ENCODE measurements at regions not wholly inside any gene's neighbourhood (a gene's known extent, or its start where the extent isn't known, plus 50 kb on each side); places are given as distances from the start of the nearest gene placed in this dataset.

DNA sequence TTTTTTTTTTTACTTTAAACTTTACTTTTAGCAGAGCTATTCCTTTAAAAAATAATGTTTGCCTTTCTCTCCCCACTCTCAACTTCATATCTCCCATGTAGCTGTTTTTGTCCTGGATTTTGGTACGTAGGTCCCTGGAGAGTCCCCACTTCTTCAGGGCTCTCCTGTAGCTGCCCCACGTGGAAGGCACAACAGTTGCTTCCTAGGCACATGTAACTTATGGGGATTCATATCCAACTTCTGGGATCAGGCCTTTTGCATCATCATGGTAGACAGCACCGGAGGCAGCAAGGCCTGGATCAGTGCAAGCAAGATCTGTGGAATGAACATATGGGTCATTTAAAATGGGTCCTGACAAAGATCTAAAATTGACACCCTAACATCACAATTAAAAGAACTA, 95.7 kb downstream of the ACAA2 start:
- ChIA-PET POLR2A (no interaction called here), CTCF (interaction anchor here (0.8 to 1.8 kb wide), 2 partner anchors 12 to 141 kb away, joined by 3 to 7 read pairs; no protein-coding TSS in a partner anchor)
- H3K36me3 ChIP-seq (ENCODE audit: control insufficient read depth in 2 of 2, insufficient read depth in 1 of 2, low read length in 2 of 2) = no peaks in the 10 kb centered on the region
- no peaks in the 10 kb centered on the region for H3K9me3 ChIP-seq (ENCODE audit: control insufficient read depth, insufficient read depth, low read depth, low read length)
- TF ChIP-seq ZNF585B (tag by site-specific recombination; IDR thresholded peaks at IDR 0.05) (no peak), ZNF501 (tag by site-specific recombination; IDR thresholded peaks at IDR 0.05) (no peak), ZEB2 (tag by site-specific recombination; IDR thresholded peaks at IDR 0.05) (no peak), GFI1B (tag by site-specific recombination; IDR thresholded peaks at IDR 0.05) (no peak), PRDM1 (tag by site-specific recombination; IDR thresholded peaks at IDR 0.05) (no peak), ZXDB (tag by site-specific recombination; IDR thresholded peaks at IDR 0.05) (no peak), ZNF112 (tag by site-specific recombination; IDR thresholded peaks at IDR 0.05) (no peak), ZBTB1 (tag by site-specific recombination; IDR thresholded peaks at IDR 0.05) (no peak), BCL11B (tag by site-specific recombination; IDR thresholded peaks at IDR 0.05; ENCODE audit: low read depth) (no peak), ZNF23 (tag by site-specific recombination; IDR thresholded peaks at IDR 0.05; ENCODE audit: borderline replicate concordance) (no peak), ZSCAN5A (tag by site-specific recombination; IDR thresholded peaks at IDR 0.05) (no peak), ZNF280D (tag by site-specific recombination; IDR thresholded peaks at IDR 0.05) (no peak), ZSCAN23 (tag by site-specific recombination; IDR thresholded peaks at IDR 0.05) (no peak), ZNF555 (tag by site-specific recombination; conservative IDR thresholded peaks at IDR 0.05) (no peak)
- TF ChIP-seq, protein P1, sequence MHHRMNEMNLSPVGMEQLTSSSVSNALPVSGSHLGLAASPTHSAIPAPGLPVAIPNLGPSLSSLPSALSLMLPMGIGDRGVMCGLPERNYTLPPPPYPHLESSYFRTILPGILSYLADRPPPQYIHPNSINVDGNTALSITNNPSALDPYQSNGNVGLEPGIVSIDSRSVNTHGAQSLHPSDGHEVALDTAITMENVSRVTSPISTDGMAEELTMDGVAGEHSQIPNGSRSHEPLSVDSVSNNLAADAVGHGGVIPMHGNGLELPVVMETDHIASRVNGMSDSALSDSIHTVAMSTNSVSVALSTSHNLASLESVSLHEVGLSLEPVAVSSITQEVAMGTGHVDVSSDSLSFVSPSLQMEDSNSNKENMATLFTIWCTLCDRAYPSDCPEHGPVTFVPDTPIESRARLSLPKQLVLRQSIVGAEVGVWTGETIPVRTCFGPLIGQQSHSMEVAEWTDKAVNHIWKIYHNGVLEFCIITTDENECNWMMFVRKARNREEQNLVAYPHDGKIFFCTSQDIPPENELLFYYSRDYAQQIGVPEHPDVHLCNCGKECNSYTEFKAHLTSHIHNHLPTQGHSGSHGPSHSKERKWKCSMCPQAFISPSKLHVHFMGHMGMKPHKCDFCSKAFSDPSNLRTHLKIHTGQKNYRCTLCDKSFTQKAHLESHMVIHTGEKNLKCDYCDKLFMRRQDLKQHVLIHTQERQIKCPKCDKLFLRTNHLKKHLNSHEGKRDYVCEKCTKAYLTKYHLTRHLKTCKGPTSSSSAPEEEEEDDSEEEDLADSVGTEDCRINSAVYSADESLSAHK (tag by site-specific recombination; IDR thresholded peaks at IDR 0.05) = no peak
- no peaks in the 10 kb centered on the region for H3K4me1 ChIP-seq (ENCODE audit: control insufficient read depth, insufficient read depth, low read length)
- H3K4me3 ChIP-seq (ENCODE audit: low read depth, low read length) = no peak overlapping the region
- H3K27ac ChIP-seq (ENCODE audit: extremely low read depth, low read depth, low read length) = no peak overlapping the region

DNA sequence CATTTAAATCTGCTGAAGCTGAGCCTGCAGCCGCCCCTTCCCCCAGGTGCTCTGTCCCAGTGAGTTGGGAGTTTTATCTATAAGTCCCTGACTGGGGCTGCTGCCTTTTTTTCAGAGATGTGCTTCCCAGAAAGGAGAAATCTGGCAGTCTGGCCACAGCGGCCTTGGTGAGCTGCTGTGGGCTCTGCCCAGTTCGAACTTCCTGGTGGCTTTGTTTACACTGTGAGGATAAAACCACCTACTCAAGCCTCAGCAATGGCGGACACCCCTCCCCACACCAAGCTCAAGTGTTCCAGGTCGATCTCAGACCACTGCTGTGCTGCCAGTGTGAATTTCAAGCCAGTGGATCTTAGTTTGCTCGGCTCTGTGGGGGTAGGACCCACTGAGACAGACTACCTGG, 97.3 kb downstream of the ACAA2 start:
- ChIA-PET CTCF (no interaction called here), POLR2A (no interaction called here)

GRCh38 chr18:49709347-49709690, 104.0 kb downstream of the ACAA2 start:
- Histone ChIP-seq H3K9me3 (ENCODE audit: control insufficient read depth, insufficient read depth, low read depth, low read length) (no peaks in the 10 kb centered on the region), H3K4me1 (ENCODE audit: control insufficient read depth, insufficient read depth, low read length) (no peaks in the 10 kb centered on the region), H3K27ac (ENCODE audit: extremely low read depth, low read depth, low read length) (no peak overlapping the region), H3K4me3 (ENCODE audit: low read depth, low read length) (no peak overlapping the region), H3K36me3 (ENCODE audit: control insufficient read depth in 2 of 2, insufficient read depth in 1 of 2, low read length in 2 of 2) (no peaks in the 10 kb centered on the region)
- POLR2A ChIA-PET = no interaction called here
- CTCF ChIA-PET = interaction anchor here (0.6 to 0.7 kb wide), 2 partner anchors 21 to 198 kb away, joined by 3 read pairs; no protein-coding TSS in a partner anchor
- TF ChIP-seq ZNF146 (tag by site-specific recombination; IDR thresholded peaks at IDR 0.05) = no peak
- no peak for TF ChIP-seq ZNF341 (tag by site-specific recombination; IDR thresholded peaks at IDR 0.05; ENCODE audit: low read depth)
- no peak for TF ChIP-seq ZNF391 (tag by site-specific recombination; IDR thresholded peaks at IDR 0.05; ENCODE audit: borderline replicate concordance, low read depth)
- no peak for TF ChIP-seq ZNF16 (tag by site-specific recombination; IDR thresholded peaks at IDR 0.05; ENCODE audit: low read depth)
- TF ChIP-seq, protein P2, sequence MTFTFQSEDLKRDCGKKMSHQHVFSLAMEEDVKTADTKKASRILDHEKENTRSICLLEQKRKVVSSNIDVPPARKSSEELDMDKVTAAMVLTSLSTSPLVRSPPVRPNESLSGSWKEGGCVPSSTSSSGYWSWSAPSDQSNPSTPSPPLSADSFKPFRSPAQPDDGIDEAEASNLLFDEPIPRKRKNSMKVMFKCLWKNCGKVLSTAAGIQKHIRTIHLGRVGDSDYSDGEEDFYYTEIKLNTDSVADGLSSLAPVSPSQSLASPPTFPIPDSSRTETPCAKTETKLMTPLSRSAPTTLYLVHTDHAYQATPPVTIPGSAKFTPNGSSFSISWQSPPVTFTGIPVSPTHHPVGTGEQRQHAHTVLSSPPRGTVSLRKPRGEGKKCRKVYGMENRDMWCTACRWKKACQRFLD (tag by site-specific recombination; IDR thresholded peaks at IDR 0.05) = no peak
- no peak for TF ChIP-seq ZNF76 (tag by site-specific recombination; IDR thresholded peaks at IDR 0.05; ENCODE audit: borderline replicate concordance, low read depth)
- no peak for TF ChIP-seq ZFHX2 (tag by site-specific recombination; conservative IDR thresholded peaks at IDR 0.05)
- no peak for TF ChIP-seq ZNF366 (tag by site-specific recombination; conservative IDR thresholded peaks at IDR 0.05)
- no peak for TF ChIP-seq ZNF529 (tag by site-specific recombination; IDR thresholded peaks at IDR 0.05; ENCODE audit: insufficient replicate concordance)
- TF ChIP-seq GLI4 (tag by site-specific recombination; IDR thresholded peaks at IDR 0.05) = no peak

More for the DNA sequence above, 97.3 kb downstream of the ACAA2 start:
- Histone ChIP-seq H3K9me3 (ENCODE audit: control insufficient read depth, insufficient read depth, low read depth, low read length) (no peaks in the 10 kb centered on the region), H3K36me3 (ENCODE audit: control insufficient read depth in 2 of 2, insufficient read depth in 1 of 2, low read length in 2 of 2) (no peaks in the 10 kb centered on the region), H3K4me3 (ENCODE audit: low read depth, low read length) (no peak overlapping the region), H3K27ac (ENCODE audit: extremely low read depth, low read depth, low read length) (no peak overlapping the region), H3K4me1 (ENCODE audit: control insufficient read depth, insufficient read depth, low read length) (no peaks in the 10 kb centered on the region)
- no peak for TF ChIP-seq ZNF133 (tag by site-specific recombination; IDR thresholded peaks at IDR 0.05)
- no peak for TF ChIP-seq ZNF776 (tag by site-specific recombination; IDR thresholded peaks at IDR 0.05; ENCODE audit: borderline replicate concordance)
- no peak for TF ChIP-seq KLF9 (tag by site-specific recombination; IDR thresholded peaks at IDR 0.05; ENCODE audit: low read depth)
- no peak for TF ChIP-seq ZNF701 (tag by site-specific recombination; IDR thresholded peaks at IDR 0.05)
- TF ChIP-seq ZNF248 (tag by site-specific recombination; IDR thresholded peaks at IDR 0.05) = no peak

Measured in HEK293 (cell line).